Peyer's patch (tissue), 4 donors: ENCODE measurements at regions not wholly inside any gene's neighbourhood (a gene's known extent, or its start where the extent isn't known, plus 50 kb on each side); places are given as distances from the start of the nearest gene placed in this dataset.

Experiments
- DNase-seq, 3 donors: peaks; one replicate each; pipeline ENCODE4 v3.0.0-alpha.2; 2017 to 2019
- H3K27ac ChIP-seq, 4 donors: fragments of 200-600 bp; sonication (generic); one replicate each; pipeline ENCODE4 v1.5.1; 2016 to 2019
- H3K27me3 ChIP-seq, 2 donors: fragments of 200-600 bp; sonication (generic); one replicate each; pipeline ENCODE4 v1.5.1; 2019
- H3K36me3 ChIP-seq, 3 donors: fragments of 200-600 bp; sonication (generic); one replicate each; pipeline ENCODE4 v1.5.1; 2016 to 2019
- H3K4me1 ChIP-seq, 4 donors: fragments of 200-600 bp; sonication (generic); one replicate each; pipeline ENCODE4 v1.5.1; 2016 to 2019
- H3K4me3 ChIP-seq, 4 donors: fragments of 200-600 bp; sonication (generic); 1 replicate in 3 of 4; 2 replicates in 1 of 4; pipeline ENCODE4 v1.5.1; 2016 to 2019; ENCODE audit warnings: mild to moderate bottlenecking in 1 of 4
- H3K9me3 ChIP-seq, 4 donors: fragments of 200-600 bp; sonication (generic); one replicate each; pipeline ENCODE4 v1.5.1; 2016 to 2019; ENCODE audit warnings: mild to moderate bottlenecking in 1 of 4
- POLR2A ChIP-seq, 2 donors: fragments of 450-650 bp; IDR thresholded peaks; one replicate each; pipeline ENCODE4 v1.5.1; 2017; ENCODE audit warnings: antibody characterized with exemption in 2 of 2, mild to moderate bottlenecking in 2 of 2, moderate library complexity in 2 of 2
- TF ChIP-seq, protein P1 (sequence below), 6 experiments: fragments of 450-650 bp in 4 of 6; fragments of 200-600 bp in 2 of 6; sonication (generic) in 1 of 6; IDR thresholded peaks; one replicate each; pipeline ENCODE4 v1.5.1; 2017 to 2019; ENCODE audit warnings: antibody characterized with exemption in 6 of 6, mild to moderate bottlenecking in 3 of 6, moderate library complexity in 1 of 6

- no peak overlapping the region for H3K4me3 ChIP-seq
- H3K36me3 ChIP-seq = no peaks in the 10 kb centered on the region
- TF ChIP-seq POLR2A (IDR thresholded peaks at IDR 0.05) = no peak
- TF ChIP-seq, protein P1, sequence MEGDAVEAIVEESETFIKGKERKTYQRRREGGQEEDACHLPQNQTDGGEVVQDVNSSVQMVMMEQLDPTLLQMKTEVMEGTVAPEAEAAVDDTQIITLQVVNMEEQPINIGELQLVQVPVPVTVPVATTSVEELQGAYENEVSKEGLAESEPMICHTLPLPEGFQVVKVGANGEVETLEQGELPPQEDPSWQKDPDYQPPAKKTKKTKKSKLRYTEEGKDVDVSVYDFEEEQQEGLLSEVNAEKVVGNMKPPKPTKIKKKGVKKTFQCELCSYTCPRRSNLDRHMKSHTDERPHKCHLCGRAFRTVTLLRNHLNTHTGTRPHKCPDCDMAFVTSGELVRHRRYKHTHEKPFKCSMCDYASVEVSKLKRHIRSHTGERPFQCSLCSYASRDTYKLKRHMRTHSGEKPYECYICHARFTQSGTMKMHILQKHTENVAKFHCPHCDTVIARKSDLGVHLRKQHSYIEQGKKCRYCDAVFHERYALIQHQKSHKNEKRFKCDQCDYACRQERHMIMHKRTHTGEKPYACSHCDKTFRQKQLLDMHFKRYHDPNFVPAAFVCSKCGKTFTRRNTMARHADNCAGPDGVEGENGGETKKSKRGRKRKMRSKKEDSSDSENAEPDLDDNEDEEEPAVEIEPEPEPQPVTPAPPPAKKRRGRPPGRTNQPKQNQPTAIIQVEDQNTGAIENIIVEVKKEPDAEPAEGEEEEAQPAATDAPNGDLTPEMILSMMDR (IDR thresholded peaks at IDR 0.05) = no peak
- no peaks in the 10 kb centered on the region for H3K27me3 ChIP-seq
- no peaks in the 10 kb centered on the region for H3K4me1 ChIP-seq
- no peak for DNase-seq
- no peak overlapping the region for H3K27ac ChIP-seq
- H3K9me3 ChIP-seq = peaks cover 0 to 2% (median 0%) of the 10 kb centered on the region in 4 donors
These were observed 202.9 kb upstream of the CDKN3 start for GRCh38 chr14:54193871-54194270.

- H3K9me3 ChIP-seq = peaks cover 0 to 2% (median 0%) of the 10 kb centered on the region in 4 donors
- no peaks in the 10 kb centered on the region for H3K27me3 ChIP-seq
- no peaks in the 10 kb centered on the region for H3K36me3 ChIP-seq
- no peak overlapping the region for H3K27ac ChIP-seq
- TF ChIP-seq, protein P1 (IDR thresholded peaks at IDR 0.05) = no peak
- TF ChIP-seq POLR2A (IDR thresholded peaks at IDR 0.05) = no peak
- H3K4me3 ChIP-seq = no peak overlapping the region
- no peak for DNase-seq
- no peaks in the 10 kb centered on the region for H3K4me1 ChIP-seq
These were observed 202.3 kb upstream of the CDKN3 start for GRCh38 chr14:54194501-54194900.

DNA sequence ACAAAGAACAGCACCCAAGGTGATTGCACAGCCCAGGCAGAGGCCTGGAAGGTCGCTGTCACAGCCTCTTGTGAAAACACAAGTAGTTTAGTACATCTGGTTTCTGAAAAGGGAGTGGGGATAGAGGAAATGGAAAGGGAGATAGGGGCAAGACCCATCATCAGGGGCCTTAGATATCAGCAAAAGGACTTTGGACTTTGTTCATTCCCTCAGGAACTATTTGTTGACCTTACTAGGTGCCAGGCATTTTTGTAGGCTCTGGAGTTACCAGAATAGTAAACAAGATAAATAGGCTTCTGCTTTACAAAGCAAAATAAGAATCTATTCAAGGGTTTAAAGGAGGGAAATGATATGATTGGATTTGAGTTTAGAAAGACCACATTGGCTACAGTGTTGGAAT is 199.4 kb upstream of the CDKN3 start:
- Histone ChIP-seq H3K27me3 (no peaks in the 10 kb centered on the region), H3K4me1 (no peaks in the 10 kb centered on the region), H3K4me3 (no peak overlapping the region), H3K27ac (no peak overlapping the region), H3K9me3 (peaks cover 0 to 2% (median 0%) of the 10 kb centered on the region in 4 donors), H3K36me3 (no peaks in the 10 kb centered on the region)
- no peak for DNase-seq
- TF ChIP-seq, protein P1 (IDR thresholded peaks at IDR 0.05) = no peak
- no peak for TF ChIP-seq POLR2A (IDR thresholded peaks at IDR 0.05)

DNA sequence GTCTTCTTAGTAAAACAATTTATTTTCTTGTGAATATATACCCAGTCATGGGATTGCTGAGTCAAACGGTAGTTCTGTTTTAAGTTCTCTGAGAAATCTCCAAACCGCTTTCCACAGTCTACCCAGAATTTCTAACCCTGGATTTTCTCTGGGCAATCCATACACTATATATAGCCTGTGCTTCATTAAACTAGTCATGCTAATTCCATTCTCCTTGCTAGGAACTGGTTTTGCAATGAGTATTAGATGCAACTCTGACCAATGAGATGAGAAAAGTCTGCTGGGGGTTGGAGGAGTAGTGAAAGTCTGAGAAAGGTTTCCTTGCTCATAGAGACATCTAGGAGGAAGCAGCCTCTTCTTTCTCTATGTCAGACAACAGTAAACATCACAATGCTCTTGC is 196.1 kb upstream of the CDKN3 start:
- Histone ChIP-seq H3K27ac (no peak overlapping the region), H3K27me3 (no peaks in the 10 kb centered on the region), H3K4me3 (no peak overlapping the region), H3K4me1 (no peaks in the 10 kb centered on the region), H3K36me3 (no peaks in the 10 kb centered on the region), H3K9me3 (peaks cover 0 to 2% (median 0%) of the 10 kb centered on the region in 4 donors)
- no peak for DNase-seq
- no peak for TF ChIP-seq POLR2A (IDR thresholded peaks at IDR 0.05)
- TF ChIP-seq, protein P1 (IDR thresholded peaks at IDR 0.05) = no peak

GRCh38 chr14:54202288-54202687 is 194.5 kb upstream of the CDKN3 start:
- TF ChIP-seq POLR2A (IDR thresholded peaks at IDR 0.05) = no peak
- TF ChIP-seq, protein P1 (IDR thresholded peaks at IDR 0.05) = no peak
- DNase-seq = no peak
- H3K27me3 ChIP-seq = no peaks in the 10 kb centered on the region
- H3K36me3 ChIP-seq = no peaks in the 10 kb centered on the region
- no peak overlapping the region for H3K27ac ChIP-seq
- peaks cover 0 to 2% (median 0%) of the 10 kb centered on the region in 4 donors for H3K9me3 ChIP-seq
- H3K4me3 ChIP-seq = no peak overlapping the region
- no peaks in the 10 kb centered on the region for H3K4me1 ChIP-seq

- H3K36me3 ChIP-seq = no peaks in the 10 kb centered on the region
- TF ChIP-seq POLR2A (IDR thresholded peaks at IDR 0.05) = no peak
- TF ChIP-seq, protein P1 (IDR thresholded peaks at IDR 0.05) = no peak
- DNase-seq = no peak
- no peaks in the 10 kb centered on the region for H3K4me1 ChIP-seq
- H3K27me3 ChIP-seq = no peaks in the 10 kb centered on the region
- H3K27ac ChIP-seq = no peak overlapping the region
- H3K9me3 ChIP-seq = no peaks in the 10 kb centered on the region
- no peak overlapping the region for H3K4me3 ChIP-seq
These were observed 190.3 kb upstream of the CDKN3 start for GRCh38 chr14:54206516-54206915.
